Parathyroid adenoma (tissue), 2 donors: ENCODE measurements at regions not wholly inside any gene's neighbourhood (a gene's known extent, or its start where the extent isn't known, plus 50 kb on each side); places are given as distances from the start of the nearest gene placed in this dataset.

ENCODE experiments used
- H2AFZ ChIP-seq: fragments of 300-600 bp; sonication (generic); one replicate; pipeline ENCODE4 v1.7.0; 2017; ENCODE audit warnings: antibody characterized with exemption, mild to moderate bottlenecking
- H3K27ac ChIP-seq: fragments of 300-600 bp; sonication (generic); one replicate; pipeline ENCODE4 v1.7.0; 2017
- H3K27me3 ChIP-seq: fragments of 300-600 bp; sonication (generic); one replicate; pipeline ENCODE4 v1.7.0; 2017; ENCODE audit warnings: low read length; ENCODE audit not compliant: control insufficient read depth, insufficient read depth
- H3K36me3 ChIP-seq: fragments of 300-600 bp; sonication (generic); one replicate; pipeline ENCODE4 v1.7.0; 2017; ENCODE audit warnings: low read length; ENCODE audit not compliant: control insufficient read depth, insufficient read depth
- H3K4me1 ChIP-seq: fragments of 300-600 bp; sonication (generic); one replicate; pipeline ENCODE4 v1.7.0; 2017; ENCODE audit warnings: control low read depth
- H3K4me2 ChIP-seq: fragments of 300-600 bp; sonication (generic); one replicate; pipeline ENCODE4 v1.7.0; 2017; ENCODE audit warnings: low read length
- H3K4me3 ChIP-seq: fragments of 300-600 bp; sonication (generic); one replicate; pipeline ENCODE4 v1.7.0; 2017; ENCODE audit warnings: low read depth, low read length
- H3K79me2 ChIP-seq: fragments of 300-600 bp; sonication (generic); one replicate; pipeline ENCODE4 v1.7.0; 2017; ENCODE audit warnings: control low read depth
- H3K9ac ChIP-seq: fragments of 300-600 bp; sonication (generic); one replicate; pipeline ENCODE4 v1.7.0; 2017; ENCODE audit warnings: mild to moderate bottlenecking
- H3K9me3 ChIP-seq: fragments of 300-600 bp; sonication (generic); one replicate; pipeline ENCODE4 v1.7.0; 2017; ENCODE audit warnings: low read length; ENCODE audit not compliant: control insufficient read depth
- CTCF ChIP-seq: fragments of 300-600 bp; sonication (generic); IDR thresholded peaks from one replicate; pipeline ENCODE4 v1.7.0; 2017; ENCODE audit warnings: antibody characterized with exemption, mild to moderate bottlenecking
- donor health status: primary hyperparathyroidism.

- H3K9ac ChIP-seq: no peak overlapping the region
- no peak overlapping the region for H3K27ac ChIP-seq
- H3K9me3 ChIP-seq: no peaks in the 10 kb centered on the region
- H3K79me2 ChIP-seq: no peaks in the 10 kb centered on the region
- H3K4me1 ChIP-seq: no peaks in the 10 kb centered on the region
- H2AFZ ChIP-seq: no peak overlapping the region
- H3K4me2 ChIP-seq: no peak overlapping the region
- TF ChIP-seq CTCF: no peak
- H3K36me3 ChIP-seq: no peaks in the 10 kb centered on the region
- H3K27me3 ChIP-seq: no peaks in the 10 kb centered on the region
- no peak overlapping the region for H3K4me3 ChIP-seq
These were observed 127.8 kb downstream of the BCOR start for GRCh38 chrX:39969819-39970504.

- H3K9ac ChIP-seq: no peak overlapping the region
- H3K27me3 ChIP-seq: no peaks in the 10 kb centered on the region
- H3K79me2 ChIP-seq: no peaks in the 10 kb centered on the region
- no peak overlapping the region for H2AFZ ChIP-seq
- H3K4me2 ChIP-seq: no peak overlapping the region
- TF ChIP-seq CTCF: no peak
- no peak overlapping the region for H3K4me3 ChIP-seq
- H3K9me3 ChIP-seq: no peaks in the 10 kb centered on the region
- no peaks in the 10 kb centered on the region for H3K36me3 ChIP-seq
- no peak overlapping the region for H3K27ac ChIP-seq
- H3K4me1 ChIP-seq: no peaks in the 10 kb centered on the region
These were observed 126.0 kb downstream of the BCOR start for GRCh38 chrX:39971760-39972159.

- H3K27me3 ChIP-seq: no peaks in the 10 kb centered on the region
- H3K9ac ChIP-seq: no peak overlapping the region
- TF ChIP-seq CTCF: no peak
- H2AFZ ChIP-seq: no peak overlapping the region
- no peaks in the 10 kb centered on the region for H3K9me3 ChIP-seq
- no peaks in the 10 kb centered on the region for H3K79me2 ChIP-seq
- H3K27ac ChIP-seq: no peak overlapping the region
- no peak overlapping the region for H3K4me2 ChIP-seq
- no peaks in the 10 kb centered on the region for H3K4me1 ChIP-seq
- no peak overlapping the region for H3K4me3 ChIP-seq
- no peaks in the 10 kb centered on the region for H3K36me3 ChIP-seq
These were observed 125.4 kb downstream of the BCOR start for GRCh38 chrX:39972340-39972739.

GRCh38 chrX:39973810-39974209 is 123.9 kb downstream of the BCOR start:
- H3K4me1 ChIP-seq: no peaks in the 10 kb centered on the region
- no peak overlapping the region for H3K9ac ChIP-seq
- no peaks in the 10 kb centered on the region for H3K79me2 ChIP-seq
- H3K9me3 ChIP-seq: no peaks in the 10 kb centered on the region
- H3K27me3 ChIP-seq: no peaks in the 10 kb centered on the region
- no peak overlapping the region for H3K27ac ChIP-seq
- no peak overlapping the region for H3K4me2 ChIP-seq
- TF ChIP-seq CTCF: no peak
- H2AFZ ChIP-seq: no peak overlapping the region
- no peak overlapping the region for H3K4me3 ChIP-seq
- no peaks in the 10 kb centered on the region for H3K36me3 ChIP-seq

- no peak for TF ChIP-seq CTCF
- no peak overlapping the region for H3K4me2 ChIP-seq
- no peaks in the 10 kb centered on the region for H3K79me2 ChIP-seq
- H2AFZ ChIP-seq: no peak overlapping the region
- no peaks in the 10 kb centered on the region for H3K27me3 ChIP-seq
- H3K9me3 ChIP-seq: no peaks in the 10 kb centered on the region
- no peak overlapping the region for H3K27ac ChIP-seq
- H3K36me3 ChIP-seq: no peaks in the 10 kb centered on the region
- no peak overlapping the region for H3K9ac ChIP-seq
- no peak overlapping the region for H3K4me3 ChIP-seq
- H3K4me1 ChIP-seq: no peaks in the 10 kb centered on the region
These were observed 123.5 kb downstream of the BCOR start for GRCh38 chrX:39974270-39974669.
